Mesendoderm (in vitro differentiated cells): ENCODE measurements at regions not wholly inside any gene's neighbourhood (a gene's known extent, or its start where the extent isn't known, plus 50 kb on each side); places are given as distances from the start of the nearest gene placed in this dataset.

Experiments used
- DNase-seq: peaks from one replicate; pipeline ENCODE4 v3.0.0; 2013
- H2AK5ac ChIP-seq: 2 replicates; pipeline ENCODE4 v1.6.1; 2013; ENCODE audit warnings: low read length, inconsistent platforms
- H2BK120ac ChIP-seq: 2 replicates; pipeline ENCODE4 v1.6.1; 2013; ENCODE audit warnings: low read depth, mild to moderate bottlenecking, low read length, moderate library complexity, mixed read lengths
- H2BK15ac ChIP-seq: replicated peaks from 2 replicates; pipeline ENCODE4 v1.6.1; 2013; ENCODE audit warnings: low read depth, mild to moderate bottlenecking, moderate library complexity
- H2BK5ac ChIP-seq: 2 replicates; pipeline ENCODE4 v1.6.1; 2013; ENCODE audit warnings: low read length, inconsistent platforms
- H3K18ac ChIP-seq: 2 replicates; pipeline ENCODE4 v1.6.1; 2013; ENCODE audit warnings: mild to moderate bottlenecking, low read length, mixed read lengths
- H3K23ac ChIP-seq: one replicate; pipeline ENCODE4 v1.6.1; 2013; ENCODE audit warnings: low read length
- H3K27ac ChIP-seq: 2 replicates; pipeline ENCODE4 v1.5.1; 2013; ENCODE audit warnings: low read depth, mild to moderate bottlenecking, inconsistent platforms, low read length, moderate library complexity
- H3K27me3 ChIP-seq: 2 replicates; pipeline ENCODE4 v1.6.1; 2013; ENCODE audit warnings: low read length, control low read depth, mild to moderate bottlenecking, inconsistent platforms; ENCODE audit not compliant: insufficient read depth, poor library complexity
- H3K36me3 ChIP-seq: 2 replicates; pipeline ENCODE4 v1.6.1; 2013; ENCODE audit warnings: low read length, inconsistent platforms; ENCODE audit not compliant: control insufficient read depth, insufficient read depth
- H3K4ac ChIP-seq: one replicate; pipeline ENCODE4 v1.6.1; 2013; ENCODE audit warnings: low read depth, mild to moderate bottlenecking, low read length, moderate library complexity
- H3K4me1 ChIP-seq: 2 replicates; pipeline ENCODE4 v1.6.1; 2013; ENCODE audit warnings: low read depth, low read length, inconsistent platforms; ENCODE audit not compliant: control insufficient read depth
- H3K4me2 ChIP-seq: 2 replicates; pipeline ENCODE4 v1.6.1; 2013; ENCODE audit warnings: low read length
- H3K4me3 ChIP-seq: 2 replicates; pipeline ENCODE4 v1.5.1; 2013; ENCODE audit warnings: mild to moderate bottlenecking, low read length
- H3K56ac ChIP-seq: one replicate; pipeline ENCODE4 v1.6.1; 2013; ENCODE audit warnings: low read length
- H3K79me1 ChIP-seq: 2 replicates; pipeline ENCODE4 v1.6.1; 2013; ENCODE audit warnings: low read length, inconsistent platforms
- H3K79me2 ChIP-seq: 2 replicates; pipeline ENCODE4 v1.6.1; 2013; ENCODE audit warnings: mild to moderate bottlenecking, low read length; ENCODE audit not compliant: control insufficient read depth, insufficient read depth
- H3K9ac ChIP-seq: 2 replicates; pipeline ENCODE4 v1.6.1; 2013; ENCODE audit warnings: low read length, inconsistent platforms
- H4K5ac ChIP-seq: one replicate; pipeline ENCODE4 v1.6.1; 2013; ENCODE audit warnings: low read length
- H4K8ac ChIP-seq: one replicate; pipeline ENCODE4 v1.6.1; 2013; ENCODE audit warnings: low read depth, mild to moderate bottlenecking, control low read depth, low read length, moderate library complexity
- WGBS: extraction: QIAGEN DNeasy Blood & Tissue Kit; methylation state at CpG from one replicate; pipeline ENCODE4 v1.1.7; 2013; ENCODE audit warnings: low lambda C conversion rate, missing lambda C conversion rate; ENCODE audit not compliant: insufficient coverage; ENCODE audit errors: extremely low coverage; 5-methylcytosine and 5-hydroxymethylcytosine counted together

DNA sequence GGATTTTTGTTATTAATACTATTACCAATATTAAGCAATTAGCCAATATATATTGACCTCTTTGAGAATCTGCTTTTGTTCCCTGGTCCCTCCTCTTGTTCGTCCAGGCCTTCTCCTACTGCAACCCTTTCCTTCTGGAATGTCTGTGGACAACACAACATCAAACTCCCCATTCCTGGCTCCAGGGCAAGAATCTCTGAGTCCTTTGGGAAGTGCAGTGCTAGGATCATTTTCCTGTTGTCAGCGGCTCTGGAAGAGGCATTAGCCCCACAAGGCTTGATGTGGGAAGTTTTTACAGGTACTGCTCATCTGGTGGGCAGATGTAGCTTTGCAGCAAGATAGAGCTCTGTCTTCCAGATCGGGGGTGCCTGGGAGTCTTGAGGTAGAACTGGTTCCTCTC lies 74.3 kb downstream of the RPUSD4 start:
- Histone ChIP-seq H3K9ac (no peak overlapping the region), H3K56ac (no peak overlapping the region), H3K27ac (no peak overlapping the region), H3K79me2 (no peaks in the 10 kb centered on the region), H4K8ac (no peak overlapping the region), H2BK15ac (no peak overlapping the region), H3K36me3 (no peaks in the 10 kb centered on the region), H3K4ac (no peak overlapping the region), H4K5ac (no peak overlapping the region), H3K27me3 (no peaks in the 10 kb centered on the region), H3K18ac (no peak overlapping the region), H3K23ac (no peak overlapping the region), H2BK120ac (no peak overlapping the region), H2BK5ac (no peak overlapping the region), H3K79me1 (no peaks in the 10 kb centered on the region), H2AK5ac (no peak overlapping the region), H3K4me3 (no peak overlapping the region), H3K4me2 (no peak overlapping the region), H3K4me1 (peaks cover 4% of the 10 kb centered on the region)
- WGBS, result no CpG with 5 or more reads among the region's 3 CpGs
- DNase-seq, result no peak

DNA sequence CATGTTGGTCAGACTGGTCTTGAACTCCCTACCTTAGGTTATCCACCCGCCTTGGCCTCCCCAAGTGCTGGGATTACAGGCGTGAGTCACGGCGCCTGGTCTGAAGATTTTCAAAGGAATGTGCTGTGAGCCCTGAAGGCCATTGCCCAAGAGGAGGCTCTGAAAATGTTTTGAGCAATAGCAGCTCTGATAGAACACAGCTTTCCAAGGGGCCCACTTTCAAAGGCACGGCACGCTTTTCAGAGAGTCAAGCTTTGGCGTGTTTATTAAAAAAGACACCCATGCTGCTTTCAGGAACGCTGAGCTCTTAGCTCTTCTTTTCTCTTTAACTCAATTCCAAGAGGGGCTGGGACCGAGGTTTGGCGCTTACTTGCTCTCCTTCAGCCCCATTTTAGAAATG lies 73.8 kb upstream of the CDON start:
- no peak overlapping the region for H3K27ac ChIP-seq
- no CpG with 5 or more reads among the region's 10 CpGs for WGBS
- H3K36me3 ChIP-seq, result no peaks in the 10 kb centered on the region
- H2BK15ac ChIP-seq, result no peak overlapping the region
- peaks cover 4% of the 10 kb centered on the region for H3K4me1 ChIP-seq
- H3K4ac ChIP-seq, result no peak overlapping the region
- H2AK5ac ChIP-seq, result no peak overlapping the region
- H3K27me3 ChIP-seq, result no peaks in the 10 kb centered on the region
- no peak overlapping the region for H3K18ac ChIP-seq
- no peak overlapping the region for H3K23ac ChIP-seq
- no peaks in the 10 kb centered on the region for H3K79me2 ChIP-seq
- H4K5ac ChIP-seq, result no peak overlapping the region
- no peak overlapping the region for H3K9ac ChIP-seq
- H3K79me1 ChIP-seq, result no peaks in the 10 kb centered on the region
- H3K4me3 ChIP-seq, result no peak overlapping the region
- no peak for DNase-seq
- no peak overlapping the region for H2BK120ac ChIP-seq
- no peak overlapping the region for H3K56ac ChIP-seq
- no peak overlapping the region for H2BK5ac ChIP-seq
- H3K4me2 ChIP-seq, result no peak overlapping the region
- no peak overlapping the region for H4K8ac ChIP-seq

DNA sequence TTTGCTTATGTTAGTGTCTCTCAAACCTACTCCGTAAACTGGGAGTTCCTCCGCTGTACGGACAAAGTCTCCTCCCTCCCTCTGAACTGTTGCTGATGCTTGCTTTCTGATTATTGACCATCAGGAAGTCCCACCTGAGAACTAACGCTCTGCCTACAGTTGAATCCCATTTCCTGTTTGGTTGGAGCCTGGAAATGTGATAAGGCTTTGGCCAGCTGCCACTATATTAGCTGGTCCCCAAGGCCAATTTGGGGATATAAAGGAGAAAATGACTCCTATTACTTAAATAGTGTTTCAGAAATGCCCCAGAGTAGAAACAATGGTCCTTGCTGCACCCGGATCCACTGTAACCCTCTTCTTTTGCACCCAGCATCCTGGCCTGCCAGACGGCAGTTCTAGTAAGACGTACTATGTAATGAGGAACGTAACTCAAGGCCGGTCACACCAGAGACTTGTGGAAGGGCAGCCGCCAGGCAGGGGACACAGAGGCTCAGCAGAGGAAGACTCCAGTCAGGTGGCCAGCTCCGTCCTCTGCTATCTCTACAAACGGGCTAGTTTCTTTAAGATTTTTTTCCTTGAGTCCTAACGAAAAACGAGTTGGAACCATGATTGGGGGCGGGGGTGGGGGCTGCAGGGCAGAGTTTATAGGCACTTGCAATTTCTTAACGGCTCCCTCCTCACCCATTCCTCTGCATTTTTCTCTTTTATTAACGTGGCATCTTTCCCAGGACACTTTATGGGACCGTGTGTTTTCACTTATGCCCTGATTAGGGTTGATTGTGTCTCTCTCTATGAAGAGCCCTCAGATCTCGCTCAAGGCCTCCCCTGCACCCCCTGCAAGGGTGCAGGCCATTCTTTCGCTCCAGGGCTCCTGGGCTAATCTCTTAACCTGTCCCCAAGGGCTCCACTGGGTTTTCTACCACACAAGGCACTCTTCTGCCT lies 72.8 kb upstream of the CDON start:
- H3K18ac ChIP-seq, result no peak overlapping the region
- H2BK5ac ChIP-seq, result no peak overlapping the region
- H3K79me1 ChIP-seq, result no peaks in the 10 kb centered on the region
- H3K9ac ChIP-seq, result no peak overlapping the region
- H3K27me3 ChIP-seq, result no peaks in the 10 kb centered on the region
- H3K56ac ChIP-seq, result no peak overlapping the region
- no peak overlapping the region for H3K27ac ChIP-seq
- H3K4ac ChIP-seq, result no peak overlapping the region
- WGBS, result no CpG with 5 or more reads among the region's 20 CpGs
- no peak overlapping the region for H3K4me3 ChIP-seq
- no peaks in the 10 kb centered on the region for H3K36me3 ChIP-seq
- no peak overlapping the region for H2AK5ac ChIP-seq
- no peak overlapping the region for H3K4me2 ChIP-seq
- DNase-seq, result no peak
- no peaks in the 10 kb centered on the region for H3K79me2 ChIP-seq
- peaks cover 4% of the 10 kb centered on the region for H3K4me1 ChIP-seq
- no peak overlapping the region for H4K5ac ChIP-seq
- no peak overlapping the region for H3K23ac ChIP-seq
- H4K8ac ChIP-seq, result no peak overlapping the region
- H2BK120ac ChIP-seq, result no peak overlapping the region
- H2BK15ac ChIP-seq, result no peak overlapping the region

GRCh38 chr11:126134461-126135155 lies 71.9 kb upstream of the CDON start:
- Histone ChIP-seq H3K27me3 (no peaks in the 10 kb centered on the region), H2AK5ac (no peak overlapping the region), H2BK120ac (no peak overlapping the region), H4K5ac (no peak overlapping the region), H3K36me3 (no peaks in the 10 kb centered on the region), H3K9ac (no peak overlapping the region), H3K79me1 (no peaks in the 10 kb centered on the region), H4K8ac (no peak overlapping the region), H3K18ac (no peak overlapping the region), H3K79me2 (no peaks in the 10 kb centered on the region), H3K4ac (no peak overlapping the region), H3K56ac (no peak overlapping the region), H3K27ac (no peak overlapping the region), H3K23ac (no peak overlapping the region), H3K4me1 (peaks cover 4% of the 10 kb centered on the region), H2BK5ac (no peak overlapping the region), H2BK15ac (no peak overlapping the region), H3K4me3 (no peak overlapping the region), H3K4me2 (no peak overlapping the region)
- no peak for DNase-seq
- no CpG with 5 or more reads among the region's 8 CpGs for WGBS

GRCh38 chr11:126133901-126134300 lies 71.2 kb upstream of the CDON start:
- Histone ChIP-seq H2BK5ac (no peak overlapping the region), H2BK120ac (no peak overlapping the region), H4K5ac (no peak overlapping the region), H3K18ac (no peak overlapping the region), H3K36me3 (no peaks in the 10 kb centered on the region), H3K9ac (no peak overlapping the region), H3K4me2 (no peak overlapping the region), H3K56ac (no peak overlapping the region), H3K23ac (no peak overlapping the region), H3K4me1 (peaks cover 3% of the 10 kb centered on the region), H4K8ac (no peak overlapping the region), H3K4ac (no peak overlapping the region), H3K79me2 (no peaks in the 10 kb centered on the region), H2BK15ac (no peak overlapping the region), H2AK5ac (no peak overlapping the region), H3K27me3 (no peaks in the 10 kb centered on the region), H3K27ac (no peak overlapping the region), H3K4me3 (no peak overlapping the region), H3K79me1 (no peaks in the 10 kb centered on the region)
- no CpG with 5 or more reads among the region's 8 CpGs for WGBS
- DNase-seq, result peak; percentile 42
